ENCODE measurements at regions not wholly inside any gene's neighbourhood (a gene's known extent, or its start where the extent isn't known, plus 50 kb on each side); places are given as distances from the start of the nearest gene placed in this dataset.

GRCh38 chr1:87242445-87243185, 86.1 kb upstream of the LMO4 start:
- no peaks in the 10 kb centered on the region for H3K4me1 ChIP-seq (ENCODE audit: insufficient read depth)
- no peak for DNase-seq (ENCODE audit: low spot score)
- H3K4me2 ChIP-seq: no peak overlapping the region
- H3K4me3 ChIP-seq: no peak overlapping the region
- no peaks in the 10 kb centered on the region for H3K79me2 ChIP-seq
- H3K27me3 ChIP-seq: no peaks in the 10 kb centered on the region
- no peak overlapping the region for H2AFZ ChIP-seq
- H3K9me3 ChIP-seq (ENCODE audit: low read depth): no peaks in the 10 kb centered on the region
- H3K36me3 ChIP-seq (replicated peaks; ENCODE audit: insufficient read depth, low read depth): no peaks in the 10 kb centered on the region
- H3K9me2 ChIP-seq (replicated peaks; ENCODE audit: insufficient read depth): no peaks in the 10 kb centered on the region
- 51% methylated on average over 6 of the region's 6 CpGs for WGBS (ENCODE audit: low lambda C conversion rate, missing lambda C conversion rate)
- no peak overlapping the region for H3K27ac ChIP-seq
- H4K20me1 ChIP-seq (ENCODE audit: insufficient read depth, poor library complexity, severe bottlenecking): no peaks in the 10 kb centered on the region
- no peak for TF ChIP-seq EZH2 (IDR thresholded peaks at IDR 0.05; ENCODE audit: borderline replicate concordance)
- no peak for TF ChIP-seq EZH2phosphoT487 (IDR thresholded peaks at IDR 0.05; ENCODE audit: low read depth, severe bottlenecking, unreplicated experiment)
- TF ChIP-seq CTCF (IDR thresholded peaks at IDR 0.05; ENCODE audit: poor library complexity): no peak

- Histone ChIP-seq H3K27ac (no peak overlapping the region), H3K4me3 (no peak overlapping the region), H4K20me1 (ENCODE audit: insufficient read depth, poor library complexity, severe bottlenecking) (no peaks in the 10 kb centered on the region), H3K9me2 (replicated peaks; ENCODE audit: insufficient read depth) (no peaks in the 10 kb centered on the region), H3K4me2 (no peak overlapping the region), H3K9me3 (ENCODE audit: low read depth) (no peaks in the 10 kb centered on the region), H3K4me1 (ENCODE audit: insufficient read depth) (no peaks in the 10 kb centered on the region), H3K79me2 (no peaks in the 10 kb centered on the region), H3K27me3 (no peaks in the 10 kb centered on the region), H2AFZ (no peak overlapping the region), H3K36me3 (replicated peaks; ENCODE audit: insufficient read depth, low read depth) (no peaks in the 10 kb centered on the region)
- no peak for DNase-seq (ENCODE audit: low spot score)
- 54% methylated on average over 1 of the region's 1 CpG for WGBS (ENCODE audit: low lambda C conversion rate, missing lambda C conversion rate)
- TF ChIP-seq EZH2 (IDR thresholded peaks at IDR 0.05; ENCODE audit: borderline replicate concordance) (no peak), CTCF (IDR thresholded peaks at IDR 0.05; ENCODE audit: poor library complexity) (no peak), EZH2phosphoT487 (IDR thresholded peaks at IDR 0.05; ENCODE audit: low read depth, severe bottlenecking, unreplicated experiment) (no peak)
These were observed 85.1 kb upstream of the LMO4 start for GRCh38 chr1:87243573-87243972.

GRCh38 chr1:87246436-87246835, 82.2 kb upstream of the LMO4 start:
- Histone ChIP-seq H3K4me2 (no peak overlapping the region), H3K27ac (no peak overlapping the region), H2AFZ (no peak overlapping the region), H3K4me1 (ENCODE audit: insufficient read depth) (no peaks in the 10 kb centered on the region), H3K79me2 (no peaks in the 10 kb centered on the region), H3K4me3 (no peak overlapping the region), H3K27me3 (no peaks in the 10 kb centered on the region), H3K36me3 (replicated peaks; ENCODE audit: insufficient read depth, low read depth) (no peaks in the 10 kb centered on the region), H4K20me1 (ENCODE audit: insufficient read depth, poor library complexity, severe bottlenecking) (no peaks in the 10 kb centered on the region), H3K9me3 (ENCODE audit: low read depth) (no peaks in the 10 kb centered on the region), H3K9me2 (replicated peaks; ENCODE audit: insufficient read depth) (no peaks in the 10 kb centered on the region)
- DNase-seq (ENCODE audit: low spot score): no peak
- no peak for TF ChIP-seq EZH2 (IDR thresholded peaks at IDR 0.05; ENCODE audit: borderline replicate concordance)
- 83% methylated on average over 5 of the region's 5 CpGs for WGBS (ENCODE audit: low lambda C conversion rate, missing lambda C conversion rate)

- Histone ChIP-seq H4K20me1 (ENCODE audit: insufficient read depth, poor library complexity, severe bottlenecking) (no peaks in the 10 kb centered on the region), H3K9me3 (ENCODE audit: low read depth) (no peaks in the 10 kb centered on the region), H3K4me1 (ENCODE audit: insufficient read depth) (no peaks in the 10 kb centered on the region), H2AFZ (no peak overlapping the region), H3K36me3 (replicated peaks; ENCODE audit: insufficient read depth, low read depth) (no peaks in the 10 kb centered on the region), H3K79me2 (no peaks in the 10 kb centered on the region), H3K9me2 (replicated peaks; ENCODE audit: insufficient read depth) (no peaks in the 10 kb centered on the region), H3K4me3 (no peak overlapping the region), H3K27ac (no peak overlapping the region), H3K4me2 (no peak overlapping the region), H3K27me3 (no peaks in the 10 kb centered on the region)
- no peak for TF ChIP-seq CTCF (IDR thresholded peaks at IDR 0.05; ENCODE audit: poor library complexity)
- TF ChIP-seq EZH2 (IDR thresholded peaks at IDR 0.05; ENCODE audit: borderline replicate concordance): no peak
- no peak for TF ChIP-seq EZH2phosphoT487 (IDR thresholded peaks at IDR 0.05; ENCODE audit: low read depth, severe bottlenecking, unreplicated experiment)
- DNase-seq (ENCODE audit: low spot score): no peak
- 89% methylated on average over 2 of the region's 2 CpGs for WGBS (ENCODE audit: low lambda C conversion rate, missing lambda C conversion rate)
These were observed 78.9 kb upstream of the LMO4 start for GRCh38 chr1:87249803-87250202.

Measured in hepatocyte (in vitro differentiated cells).